AG10803 (cell line): ENCODE measurements at regions not wholly inside any gene's neighbourhood (a gene's known extent, or its start where the extent isn't known, plus 50 kb on each side); places are given as distances from the start of the nearest gene placed in this dataset.

Experiments used
- DNase-seq: peaks from one replicate; pipeline ENCODE4 v3.0.0; 2010; ENCODE audit warnings: low read depth
- H3K4me3 ChIP-seq: 2 replicates; pipeline ENCODE4 v1.5.1; 2011; ENCODE audit warnings: mild to moderate bottlenecking, low read length, control low read depth
- TF ChIP-seq, protein P1 (sequence below): conservative IDR thresholded peaks from 2 replicates; pipeline ENCODE4 v1.5.1; 2011; ENCODE audit warnings: mild to moderate bottlenecking, low read length, control low read depth, inconsistent platforms

DNA sequence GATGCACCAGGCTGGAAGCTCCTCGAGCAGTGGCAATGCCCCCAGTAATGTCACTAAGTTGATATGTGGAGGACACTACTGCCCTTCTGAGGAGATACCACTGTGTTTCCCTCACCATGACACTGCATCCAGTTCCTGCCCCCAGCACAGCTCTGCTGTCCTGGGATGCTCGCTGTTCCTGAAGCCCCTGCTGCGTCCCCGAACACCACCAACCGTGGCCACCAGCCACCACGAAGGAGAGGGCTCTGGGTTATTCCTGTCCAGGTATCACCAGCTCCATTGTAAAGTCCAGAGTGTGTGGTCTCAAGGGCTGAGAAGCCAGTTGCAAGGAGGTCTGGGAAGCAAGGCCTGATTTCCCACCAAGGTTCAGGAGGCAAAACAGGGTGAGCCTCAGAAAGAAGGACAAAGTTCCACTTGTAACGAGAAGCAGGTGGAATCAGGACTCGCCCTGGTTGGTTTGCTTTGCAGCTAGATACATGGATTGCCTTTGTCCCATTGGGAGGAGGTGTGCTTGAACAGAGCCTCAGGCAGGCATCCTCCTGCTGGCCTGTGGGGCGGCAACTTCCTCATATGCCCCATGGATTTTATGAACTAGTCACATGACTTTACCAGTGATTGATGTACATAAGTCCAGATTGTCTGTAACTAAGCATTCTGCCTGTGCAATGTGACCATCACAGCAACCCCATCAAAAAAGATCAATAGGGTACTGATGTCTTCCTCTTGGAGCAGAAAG, 427.0 kb upstream of the VSTM2A start:
- no peak overlapping the region for H3K4me3 ChIP-seq
- DNase-seq, result no peak
- TF ChIP-seq, protein P1, sequence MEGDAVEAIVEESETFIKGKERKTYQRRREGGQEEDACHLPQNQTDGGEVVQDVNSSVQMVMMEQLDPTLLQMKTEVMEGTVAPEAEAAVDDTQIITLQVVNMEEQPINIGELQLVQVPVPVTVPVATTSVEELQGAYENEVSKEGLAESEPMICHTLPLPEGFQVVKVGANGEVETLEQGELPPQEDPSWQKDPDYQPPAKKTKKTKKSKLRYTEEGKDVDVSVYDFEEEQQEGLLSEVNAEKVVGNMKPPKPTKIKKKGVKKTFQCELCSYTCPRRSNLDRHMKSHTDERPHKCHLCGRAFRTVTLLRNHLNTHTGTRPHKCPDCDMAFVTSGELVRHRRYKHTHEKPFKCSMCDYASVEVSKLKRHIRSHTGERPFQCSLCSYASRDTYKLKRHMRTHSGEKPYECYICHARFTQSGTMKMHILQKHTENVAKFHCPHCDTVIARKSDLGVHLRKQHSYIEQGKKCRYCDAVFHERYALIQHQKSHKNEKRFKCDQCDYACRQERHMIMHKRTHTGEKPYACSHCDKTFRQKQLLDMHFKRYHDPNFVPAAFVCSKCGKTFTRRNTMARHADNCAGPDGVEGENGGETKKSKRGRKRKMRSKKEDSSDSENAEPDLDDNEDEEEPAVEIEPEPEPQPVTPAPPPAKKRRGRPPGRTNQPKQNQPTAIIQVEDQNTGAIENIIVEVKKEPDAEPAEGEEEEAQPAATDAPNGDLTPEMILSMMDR, result no peak

DNA sequence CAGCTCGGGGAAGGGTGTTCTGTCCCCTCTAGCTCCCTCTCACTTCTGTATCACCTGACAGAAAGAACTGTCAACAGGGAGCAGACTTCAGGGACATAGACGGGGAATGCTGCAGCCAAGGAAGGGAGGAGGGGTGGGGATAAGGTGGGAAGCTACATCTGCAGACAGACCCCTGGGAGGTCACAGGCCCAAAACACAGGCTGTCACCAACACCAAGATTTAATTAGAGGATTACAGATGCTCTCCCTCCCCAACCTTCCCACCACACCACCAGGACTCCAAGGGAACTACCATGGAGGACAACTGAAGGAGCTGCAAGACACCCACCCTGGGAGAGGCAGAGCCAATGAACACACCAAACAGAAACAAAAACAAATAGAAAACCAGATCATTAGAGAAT, 425.2 kb upstream of the VSTM2A start:
- TF ChIP-seq, protein P1, result no peak
- no peak for DNase-seq
- H3K4me3 ChIP-seq, result no peak overlapping the region

DNA sequence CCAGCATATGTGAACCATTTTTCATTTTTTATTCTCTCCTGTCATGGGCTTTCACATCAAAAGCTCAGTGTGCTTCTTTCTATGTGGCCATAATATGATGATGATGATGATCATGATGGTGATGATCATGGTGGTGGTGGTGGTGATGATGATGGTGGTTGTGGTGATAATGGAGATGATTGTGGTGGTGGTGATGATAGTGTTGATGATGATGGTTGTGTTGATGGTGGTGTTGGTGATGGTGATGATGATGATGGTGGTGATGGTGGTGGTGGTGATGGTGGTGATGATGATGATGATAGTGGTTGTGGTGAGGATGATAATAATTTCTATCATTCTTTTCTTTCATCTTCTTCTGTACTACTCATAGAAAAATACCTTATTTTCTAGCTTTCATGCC, 413.1 kb upstream of the VSTM2A start:
- TF ChIP-seq, protein P1, result no peak

DNA sequence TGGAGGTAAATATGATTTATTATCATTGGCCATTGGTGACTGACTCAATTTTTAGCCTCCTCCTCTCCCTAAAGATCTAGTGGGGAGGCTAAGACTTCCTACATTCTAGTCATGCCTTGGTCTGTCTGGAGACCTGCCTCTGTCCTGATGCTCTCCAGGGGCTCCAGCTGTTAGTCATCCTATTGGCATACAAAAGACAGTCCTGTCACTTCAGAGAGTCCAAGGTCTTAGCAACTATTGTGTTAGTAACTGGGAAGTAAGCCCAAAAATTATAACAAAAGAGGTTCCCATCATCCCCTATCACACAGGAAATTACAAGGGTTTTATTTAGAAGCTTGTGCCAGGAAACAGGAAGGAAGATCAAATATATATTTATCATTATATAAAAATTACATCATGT, 400.6 kb upstream of the VSTM2A start:
- TF ChIP-seq, protein P1, result no peak
- H3K4me3 ChIP-seq, result no peak overlapping the region
- no peak for DNase-seq

More for the DNA sequence above, 413.1 kb upstream of the VSTM2A start:
- H3K4me3 ChIP-seq, result no peak overlapping the region
- no peak for DNase-seq

DNA sequence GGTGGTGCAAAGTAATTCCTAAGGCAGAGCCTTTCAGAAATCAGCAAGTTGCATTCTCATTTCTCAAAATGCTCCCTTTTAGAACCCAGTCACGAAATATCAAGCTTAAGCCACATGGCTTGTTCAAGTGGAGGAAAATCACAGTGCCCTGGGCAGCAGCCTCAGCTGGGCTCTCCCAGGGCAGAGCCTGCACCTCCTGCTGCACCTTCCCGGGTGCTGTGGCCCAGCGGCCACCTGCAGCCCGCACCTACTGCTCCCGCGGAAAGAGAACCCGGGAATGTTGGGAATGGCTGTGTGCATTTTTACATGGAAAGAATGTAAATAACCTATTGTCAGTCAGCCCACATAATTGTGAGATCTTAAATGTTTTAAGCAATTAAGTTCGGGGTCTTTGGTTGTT, 396.5 kb upstream of the VSTM2A start:
- TF ChIP-seq, protein P1, result no peak
- no peak overlapping the region for H3K4me3 ChIP-seq
- DNase-seq, result no peak

DNA sequence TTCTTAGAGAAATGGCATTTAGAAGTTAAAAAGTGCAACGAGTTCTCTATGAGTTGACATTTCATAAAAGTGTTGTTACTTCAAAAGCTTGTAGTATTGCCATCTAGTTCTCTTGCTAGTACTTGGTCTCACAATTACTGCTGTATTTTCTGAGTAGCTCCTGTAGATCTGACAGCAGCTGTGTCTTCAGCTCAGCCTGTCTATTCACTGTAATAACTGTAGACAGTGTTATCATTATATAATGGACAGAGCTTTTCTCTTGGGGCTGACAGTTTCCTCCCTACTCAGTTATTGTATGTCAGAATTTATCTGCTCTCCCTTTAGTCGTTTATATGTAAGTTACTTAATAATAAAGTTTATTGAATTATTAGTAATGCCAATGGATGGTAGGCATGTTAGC, 388.7 kb upstream of the VSTM2A start:
- no peak for DNase-seq
- TF ChIP-seq, protein P1, result no peak
- no peak overlapping the region for H3K4me3 ChIP-seq

DNA sequence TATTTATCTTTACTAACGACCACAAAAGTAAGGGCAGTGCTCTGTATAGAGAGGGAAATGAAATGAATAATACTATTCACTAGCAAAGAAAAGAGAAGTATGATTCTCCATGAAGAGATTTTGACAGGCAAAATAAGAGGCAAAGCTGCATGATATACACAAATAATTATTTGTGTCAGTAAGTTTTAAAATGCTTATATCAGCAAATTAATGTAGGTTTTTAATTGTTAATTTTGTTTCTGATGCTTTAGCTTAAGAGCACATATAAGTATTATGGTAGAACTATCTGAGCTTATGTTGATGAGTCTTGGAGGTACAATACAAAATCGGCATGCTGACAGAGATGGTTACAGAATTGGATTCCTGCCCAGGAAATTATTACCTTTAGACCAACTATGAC, 383.1 kb upstream of the VSTM2A start:
- no peak for DNase-seq
- no peak overlapping the region for H3K4me3 ChIP-seq
- TF ChIP-seq, protein P1, result no peak
